ELF-1 (cell line): ENCODE measurements at regions not wholly inside any gene's neighbourhood (a gene's known extent, or its start where the extent isn't known, plus 50 kb on each side); places are given as distances from the start of the nearest gene placed in this dataset.
"Not testable (repeated sequence)": the region's sequence is repeated elsewhere in the genome, so short reads cannot be mapped to it uniquely, and the experiment has no call there.

Experiments
- DNase-seq: peaks from one replicate; pipeline ENCODE4 v3.0.0-alpha.2; 2016; ENCODE audit warnings: low read depth, low spot score

- DNase-seq: no peak
These were observed 707.5 kb upstream of the FSHR start for GRCh38 chr2:49861821-49862220.

- no peak for DNase-seq
These were observed 706.5 kb upstream of the FSHR start for GRCh38 chr2:49860834-49861233.

- DNase-seq: no peak
These were observed 705.9 kb upstream of the FSHR start for GRCh38 chr2:49860170-49860569.

- no peak for DNase-seq
These were observed 704.3 kb upstream of the FSHR start for GRCh38 chr2:49858657-49859056.

- no peak for DNase-seq
These were observed 703.8 kb upstream of the FSHR start for GRCh38 chr2:49858113-49858490.

GRCh38 chr2:49857371-49858112 lies 703.2 kb upstream of the FSHR start:
- DNase-seq: no peak

GRCh38 chr2:49845671-49846070 lies 691.4 kb upstream of the FSHR start:
- no peak for DNase-seq

- no peak for DNase-seq
These were observed 690.7 kb upstream of the FSHR start for GRCh38 chr2:49845021-49845420.

GRCh38 chr2:49844113-49844512 lies 689.8 kb upstream of the FSHR start:
- not testable (repeated sequence) for DNase-seq

GRCh38 chr2:49843314-49843713 lies 689.0 kb upstream of the FSHR start:
- DNase-seq: no peak

GRCh38 chr2:49840428-49840975 lies 686.2 kb upstream of the FSHR start:
- no peak for DNase-seq

- DNase-seq: no peak
These were observed 685.5 kb upstream of the FSHR start for GRCh38 chr2:49839818-49840217.

GRCh38 chr2:49837561-49838293 lies 683.4 kb upstream of the FSHR start:
- no peak for DNase-seq

- DNase-seq: no peak
These were observed 681.7 kb upstream of the FSHR start for GRCh38 chr2:49836017-49836416.

GRCh38 chr2:49834433-49834832 lies 680.1 kb upstream of the FSHR start:
- no peak for DNase-seq

- DNase-seq: peak; percentile 4
These were observed 678.2 kb upstream of the FSHR start for GRCh38 chr2:49832555-49832954.

GRCh38 chr2:49831698-49832367 lies 677.5 kb upstream of the FSHR start:
- DNase-seq: no peak

- DNase-seq: no peak
These were observed 676.5 kb upstream of the FSHR start for GRCh38 chr2:49830846-49831245.

GRCh38 chr2:49827366-49827765 lies 673.1 kb upstream of the FSHR start:
- peak; percentile 40 for DNase-seq

- no peak for DNase-seq
These were observed 658.9 kb upstream of the FSHR start for GRCh38 chr2:49813208-49813607.

GRCh38 chr2:49812730-49813129 lies 658.4 kb upstream of the FSHR start:
- DNase-seq: no peak

GRCh38 chr2:49811502-49811901 lies 657.2 kb upstream of the FSHR start:
- DNase-seq: no peak
